ENCODE measurements at regions not wholly inside any gene's neighbourhood (a gene's known extent, or its start where the extent isn't known, plus 50 kb on each side); places are given as distances from the start of the nearest gene placed in this dataset.

DNA sequence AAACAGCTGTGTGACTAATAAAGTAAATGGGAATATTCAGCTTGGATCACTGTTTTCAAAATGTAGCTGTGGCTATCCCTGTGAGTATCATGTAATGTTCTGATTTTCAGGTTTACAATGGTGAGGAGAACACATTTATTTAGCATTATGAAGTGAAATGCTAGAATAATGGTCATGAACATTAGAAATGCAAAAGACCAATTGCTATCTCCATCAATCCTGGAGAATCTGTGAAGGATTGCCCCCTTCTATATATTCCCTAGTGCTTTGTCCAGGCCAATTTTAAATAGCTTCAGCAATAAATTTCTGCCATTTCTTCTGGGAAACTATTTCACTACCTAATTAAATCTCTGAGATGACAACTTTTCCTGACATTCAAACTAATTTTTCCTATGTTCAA, 1399.1 kb downstream of the PCDH19 start:
- Mint-ChIP-seq H3K9me3 (ENCODE audit: unreplicated experiment) (peaks cover 8% of the 10 kb centered on the region), H3K36me3 (ENCODE audit: insufficient read depth, unreplicated experiment) (no peaks in the 10 kb centered on the region), H3K27me3 (ENCODE audit: insufficient read depth, unreplicated experiment) (peaks cover 29% of the 10 kb centered on the region), H3K4me3 (ENCODE audit: unreplicated experiment) (no peak overlapping the region), H3K4me1 (ENCODE audit: insufficient read depth, unreplicated experiment) (peaks cover 6% of the 10 kb centered on the region), H3K27ac (ENCODE audit: low read depth, unreplicated experiment) (no peak overlapping the region)
- intact Hi-C loops (cut with micrococcal nuclease): no loop called here
- BruUV-seq (replicated peaks): no TSS peak
- TF ChIP-seq, protein P1, sequence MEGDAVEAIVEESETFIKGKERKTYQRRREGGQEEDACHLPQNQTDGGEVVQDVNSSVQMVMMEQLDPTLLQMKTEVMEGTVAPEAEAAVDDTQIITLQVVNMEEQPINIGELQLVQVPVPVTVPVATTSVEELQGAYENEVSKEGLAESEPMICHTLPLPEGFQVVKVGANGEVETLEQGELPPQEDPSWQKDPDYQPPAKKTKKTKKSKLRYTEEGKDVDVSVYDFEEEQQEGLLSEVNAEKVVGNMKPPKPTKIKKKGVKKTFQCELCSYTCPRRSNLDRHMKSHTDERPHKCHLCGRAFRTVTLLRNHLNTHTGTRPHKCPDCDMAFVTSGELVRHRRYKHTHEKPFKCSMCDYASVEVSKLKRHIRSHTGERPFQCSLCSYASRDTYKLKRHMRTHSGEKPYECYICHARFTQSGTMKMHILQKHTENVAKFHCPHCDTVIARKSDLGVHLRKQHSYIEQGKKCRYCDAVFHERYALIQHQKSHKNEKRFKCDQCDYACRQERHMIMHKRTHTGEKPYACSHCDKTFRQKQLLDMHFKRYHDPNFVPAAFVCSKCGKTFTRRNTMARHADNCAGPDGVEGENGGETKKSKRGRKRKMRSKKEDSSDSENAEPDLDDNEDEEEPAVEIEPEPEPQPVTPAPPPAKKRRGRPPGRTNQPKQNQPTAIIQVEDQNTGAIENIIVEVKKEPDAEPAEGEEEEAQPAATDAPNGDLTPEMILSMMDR (IDR thresholded peaks at IDR 0.05; ENCODE audit: unreplicated experiment): no peak
- ChIA-PET CTCF (no interaction called here), POLR2A (interaction anchor here (0.6 kb wide), 1 partner anchor 51 kb away, joined by 4 read pairs; no protein-coding TSS in a partner anchor)
- DNase-seq (ENCODE audit: unreplicated experiment): no peak

DNA sequence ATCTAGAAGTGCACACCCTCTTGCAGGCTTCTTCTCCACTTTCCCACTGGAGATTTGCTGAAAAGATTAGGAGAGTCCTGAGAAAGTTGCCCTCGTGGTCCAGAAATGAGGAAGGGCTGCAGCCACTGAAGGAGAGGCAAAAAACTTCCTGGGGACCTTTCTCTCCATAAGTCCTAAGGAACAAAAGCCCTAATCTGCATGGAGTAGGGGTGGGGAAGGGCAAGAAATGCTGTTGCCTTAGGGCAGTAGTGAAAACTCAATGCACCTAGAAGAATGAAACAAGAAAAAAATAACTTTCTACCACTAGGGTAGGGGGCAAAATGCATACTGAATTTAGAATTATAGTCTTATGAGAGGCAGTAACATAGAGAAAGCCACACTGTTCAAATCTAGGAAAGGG, 1408.8 kb downstream of the PCDH19 start:
- CTCF ChIA-PET: no interaction called here
- no peak overlapping the region for H3K27ac Mint-ChIP-seq (ENCODE audit: low read depth, unreplicated experiment)
- H3K36me3 Mint-ChIP-seq (ENCODE audit: insufficient read depth, unreplicated experiment): no peaks in the 10 kb centered on the region
- no peak overlapping the region for H3K4me3 Mint-ChIP-seq (ENCODE audit: unreplicated experiment)
- H3K9me3 Mint-ChIP-seq (ENCODE audit: unreplicated experiment): peaks cover 13% of the 10 kb centered on the region
- intact Hi-C loops (cut with micrococcal nuclease): no loop called here
- BruUV-seq (replicated peaks): no TSS peak
- peaks cover 28% of the 10 kb centered on the region for H3K27me3 Mint-ChIP-seq (ENCODE audit: insufficient read depth, unreplicated experiment)
- no peak for DNase-seq (ENCODE audit: unreplicated experiment)
- POLR2A ChIA-PET: no interaction called here
- TF ChIP-seq, protein P1 (IDR thresholded peaks at IDR 0.05; ENCODE audit: unreplicated experiment): no peak
- H3K4me1 Mint-ChIP-seq (ENCODE audit: insufficient read depth, unreplicated experiment): no peaks in the 10 kb centered on the region

DNA sequence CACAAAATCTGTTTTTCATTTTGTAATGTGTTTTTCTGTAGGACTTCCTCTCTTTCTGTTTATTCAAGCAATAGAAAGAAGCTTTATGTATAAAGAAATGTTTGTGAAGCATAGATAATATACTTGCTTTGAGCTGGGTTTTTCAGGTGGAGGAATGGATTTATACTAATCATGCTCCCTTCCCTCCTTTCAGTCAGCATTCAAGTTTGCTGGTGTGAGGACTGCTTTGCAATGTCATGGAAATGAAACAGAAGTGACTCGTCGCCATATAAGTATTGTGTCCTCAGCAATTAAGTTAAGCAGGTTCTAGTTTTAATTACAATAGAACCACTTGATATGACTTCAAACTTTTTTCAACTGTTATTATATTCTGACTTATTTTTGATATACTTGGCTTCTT, 1447.1 kb downstream of the PCDH19 start:
- intact Hi-C loops (cut with micrococcal nuclease): no loop called here
- CTCF ChIA-PET: no interaction called here
- H3K27ac Mint-ChIP-seq (ENCODE audit: low read depth, unreplicated experiment): no peak overlapping the region
- no peaks in the 10 kb centered on the region for H3K9me3 Mint-ChIP-seq (ENCODE audit: unreplicated experiment)
- H3K4me1 Mint-ChIP-seq (ENCODE audit: insufficient read depth, unreplicated experiment): no peaks in the 10 kb centered on the region
- H3K27me3 Mint-ChIP-seq (ENCODE audit: insufficient read depth, unreplicated experiment): peaks cover 42% of the 10 kb centered on the region
- TF ChIP-seq, protein P1 (IDR thresholded peaks at IDR 0.05; ENCODE audit: unreplicated experiment): no peak
- DNase-seq (ENCODE audit: unreplicated experiment): no peak
- H3K4me3 Mint-ChIP-seq (ENCODE audit: unreplicated experiment): no peak overlapping the region
- no TSS peak for BruUV-seq (replicated peaks)
- POLR2A ChIA-PET: no interaction called here
- H3K36me3 Mint-ChIP-seq (ENCODE audit: insufficient read depth, unreplicated experiment): no peaks in the 10 kb centered on the region

DNA sequence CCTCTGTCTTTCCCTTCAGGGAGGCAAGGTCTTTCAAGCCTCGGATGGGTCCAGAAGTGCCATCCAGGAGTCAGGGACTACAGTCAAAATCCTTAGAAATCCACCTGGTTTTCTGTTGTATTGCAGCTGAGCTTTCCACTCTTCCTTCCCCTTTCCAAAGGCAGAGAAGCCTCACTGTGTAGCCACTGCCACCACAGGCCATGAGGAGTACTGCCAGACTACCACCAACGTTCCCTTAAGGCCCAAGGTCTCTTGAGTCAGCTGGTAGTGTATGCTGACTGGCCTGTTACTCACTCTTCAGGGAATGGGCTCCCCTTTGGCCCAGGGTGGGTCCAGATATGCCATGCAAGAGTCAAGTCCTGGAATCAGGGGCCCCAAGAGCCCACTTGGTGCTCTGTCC, 1454.1 kb downstream of the PCDH19 start:
- Mint-ChIP-seq H3K9me3 (ENCODE audit: unreplicated experiment) (peaks cover 20% of the 10 kb centered on the region), H3K36me3 (ENCODE audit: insufficient read depth, unreplicated experiment) (no peaks in the 10 kb centered on the region), H3K4me1 (ENCODE audit: insufficient read depth, unreplicated experiment) (no peaks in the 10 kb centered on the region), H3K27ac (ENCODE audit: low read depth, unreplicated experiment) (no peak overlapping the region), H3K4me3 (ENCODE audit: unreplicated experiment) (no peak overlapping the region), H3K27me3 (ENCODE audit: insufficient read depth, unreplicated experiment) (peaks cover 16% of the 10 kb centered on the region)
- POLR2A ChIA-PET: no interaction called here
- BruUV-seq (replicated peaks): no TSS peak
- DNase-seq (ENCODE audit: unreplicated experiment): no peak
- intact Hi-C loops (cut with micrococcal nuclease): no loop called here
- CTCF ChIA-PET: interaction anchor here (0.7 kb wide), 1 partner anchor 410 kb away, joined by 3 read pairs; no protein-coding TSS in a partner anchor
- TF ChIP-seq, protein P1 (IDR thresholded peaks at IDR 0.05; ENCODE audit: unreplicated experiment): no peak

Data from MCF 10A (cell line).